Suprapubic skin (tissue), 4 donors: ENCODE measurements at regions not wholly inside any gene's neighbourhood (a gene's known extent, or its start where the extent isn't known, plus 50 kb on each side); places are given as distances from the start of the nearest gene placed in this dataset.

Source experiments
- DNase-seq, 2 donors: peaks; one replicate each; pipeline ENCODE4 v3.0.0-alpha.2; 2019; ENCODE audit warnings: low spot score in 2 of 2
- H3K27ac ChIP-seq: fragments of 200-600 bp; sonication (generic); one replicate; pipeline ENCODE4 v1.5.1; 2019
- H3K27me3 ChIP-seq: fragments of 200-600 bp; sonication (generic); one replicate; pipeline ENCODE4 v1.5.1; 2019
- H3K36me3 ChIP-seq: fragments of 200-600 bp; sonication (generic); one replicate; pipeline ENCODE4 v1.5.1; 2019
- H3K4me1 ChIP-seq: fragments of 200-600 bp; sonication (generic); one replicate; pipeline ENCODE4 v1.5.1; 2019
- H3K4me3 ChIP-seq: fragments of 200-600 bp; sonication (generic); one replicate; pipeline ENCODE4 v1.5.1; 2019; ENCODE audit warnings: mild to moderate bottlenecking
- H3K9me3 ChIP-seq: fragments of 200-600 bp; sonication (generic); one replicate; pipeline ENCODE4 v1.5.1; 2019
- CTCF ChIP-seq, 2 donors: fragments of 200-600 bp in 1 of 2; fragments of 450-650 bp in 1 of 2; sonication (generic) in 1 of 2; IDR thresholded peaks; one replicate each; pipeline ENCODE4 v1.5.1; 2016 to 2019; ENCODE audit warnings: antibody characterized with exemption in 2 of 2, mild to moderate bottlenecking in 1 of 2, moderate library complexity in 1 of 2
- EP300 ChIP-seq: sonication (generic); formaldehyde crosslinking; IDR thresholded peaks from one replicate; pipeline ENCODE4 v1.6.1; 2017; ENCODE audit warnings: antibody characterized with exemption
- POLR2A ChIP-seq, 2 donors: fragments of 450-650 bp; IDR thresholded peaks; one replicate each; pipeline ENCODE4 v1.6.1; 2017; ENCODE audit warnings: antibody characterized with exemption in 2 of 2, mild to moderate bottlenecking in 2 of 2, moderate library complexity in 2 of 2
- POLR2AphosphoS5 ChIP-seq, 3 donors: sonication (generic); formaldehyde crosslinking; IDR thresholded peaks; one replicate each; pipeline ENCODE4 v1.6.1; 2017; ENCODE audit warnings: antibody characterized with exemption in 3 of 3
- WGBS: methylation state at CpG from one replicate; pipeline ENCODE4 v1.1.5; 2018; 5-methylcytosine and 5-hydroxymethylcytosine counted together

GRCh38 chr6:137353842-137354397 is 134.7 kb upstream of the IFNGR1 start:
- Histone ChIP-seq H3K36me3 (no peaks in the 10 kb centered on the region), H3K27me3 (no peaks in the 10 kb centered on the region), H3K4me1 (no peaks in the 10 kb centered on the region), H3K27ac (no peak overlapping the region), H3K4me3 (no peak overlapping the region), H3K9me3 (no peaks in the 10 kb centered on the region)
- 93% methylated on average over 7 of the region's 7 CpGs for WGBS
- TF ChIP-seq CTCF (IDR thresholded peaks at IDR 0.05) (no peak), POLR2AphosphoS5 (IDR thresholded peaks at IDR 0.05) (no peak), POLR2A (IDR thresholded peaks at IDR 0.05) (no peak), EP300 (no peak)
- DNase-seq: no peak

GRCh38 chr6:137353346-137353745 is 134.2 kb upstream of the IFNGR1 start:
- Histone ChIP-seq H3K27me3 (no peaks in the 10 kb centered on the region), H3K9me3 (no peaks in the 10 kb centered on the region), H3K27ac (no peak overlapping the region), H3K4me1 (no peaks in the 10 kb centered on the region), H3K36me3 (no peaks in the 10 kb centered on the region), H3K4me3 (no peak overlapping the region)
- no peak for DNase-seq
- TF ChIP-seq CTCF (IDR thresholded peaks at IDR 0.05) (no peak), POLR2A (IDR thresholded peaks at IDR 0.05) (no peak), EP300 (no peak), POLR2AphosphoS5 (IDR thresholded peaks at IDR 0.05) (no peak)
- WGBS: 84% methylated on average over 2 of the region's 2 CpGs

- Histone ChIP-seq H3K4me1 (no peaks in the 10 kb centered on the region), H3K4me3 (no peak overlapping the region), H3K36me3 (no peaks in the 10 kb centered on the region), H3K27ac (no peak overlapping the region), H3K9me3 (no peaks in the 10 kb centered on the region), H3K27me3 (no peaks in the 10 kb centered on the region)
- no peak for DNase-seq
- 89% methylated on average over 6 of the region's 6 CpGs for WGBS
- no peak for TF ChIP-seq POLR2A (IDR thresholded peaks at IDR 0.05)
These were observed 133.7 kb upstream of the IFNGR1 start for GRCh38 chr6:137352859-137353258.

- 78% methylated on average over 5 of the region's 5 CpGs for WGBS
- no peak overlapping the region for H3K27ac ChIP-seq
- H3K9me3 ChIP-seq: no peaks in the 10 kb centered on the region
- no peak overlapping the region for H3K4me3 ChIP-seq
- no peak for DNase-seq
- no peaks in the 10 kb centered on the region for H3K4me1 ChIP-seq
- H3K27me3 ChIP-seq: no peaks in the 10 kb centered on the region
- no peaks in the 10 kb centered on the region for H3K36me3 ChIP-seq
- TF ChIP-seq POLR2A (IDR thresholded peaks at IDR 0.05): no peak
- TF ChIP-seq CTCF (IDR thresholded peaks at IDR 0.05): no peak
- no peak for TF ChIP-seq POLR2AphosphoS5 (IDR thresholded peaks at IDR 0.05)
- no peak for TF ChIP-seq EP300
These were observed 132.7 kb upstream of the IFNGR1 start for GRCh38 chr6:137351890-137352289.

GRCh38 chr6:137350857-137351256 is 131.7 kb upstream of the IFNGR1 start:
- H3K36me3 ChIP-seq: no peaks in the 10 kb centered on the region

More at GRCh38 chr6:137350857-137351256, 131.7 kb upstream of the IFNGR1 start:
- no peak overlapping the region for H3K27ac ChIP-seq
- H3K4me1 ChIP-seq: no peaks in the 10 kb centered on the region
- DNase-seq: no peak
- WGBS: 96% methylated on average over 2 of the region's 2 CpGs
- H3K9me3 ChIP-seq: no peaks in the 10 kb centered on the region
- no peaks in the 10 kb centered on the region for H3K27me3 ChIP-seq
- no peak for TF ChIP-seq CTCF (IDR thresholded peaks at IDR 0.05)
- no peak for TF ChIP-seq EP300
- no peak for TF ChIP-seq POLR2A (IDR thresholded peaks at IDR 0.05)
- TF ChIP-seq POLR2AphosphoS5 (IDR thresholded peaks at IDR 0.05): no peak
- no peak overlapping the region for H3K4me3 ChIP-seq
